SH-SY5Y (cell line): ENCODE measurements at regions not wholly inside any gene's neighbourhood (a gene's known extent, or its start where the extent isn't known, plus 50 kb on each side); places are given as distances from the start of the nearest gene placed in this dataset.

Source experiments
- GATA2 ChIP-seq: IDR thresholded peaks from 2 replicates; pipeline ENCODE4 v1.6.1; 2011; ENCODE audit warnings: mild to moderate bottlenecking, low read depth, low read length
- GATA3 ChIP-seq: IDR thresholded peaks from 2 replicates; pipeline ENCODE4 v1.6.1; 2011; ENCODE audit warnings: low read depth, mild to moderate bottlenecking, low read length, moderate library complexity

- TF ChIP-seq GATA2 = no peak
- TF ChIP-seq GATA3 = no peak
Measured at GRCh38 chr16:73921295-73921694, 375.3 kb upstream of the PSMD7 start.
